Aorta (tissue), 5 donors: ENCODE measurements at regions not wholly inside any gene's neighbourhood (a gene's known extent, or its start where the extent isn't known, plus 50 kb on each side); places are given as distances from the start of the nearest gene placed in this dataset.
"Not testable (repeated sequence)": the region's sequence is repeated elsewhere in the genome, so short reads cannot be mapped to it uniquely, and the experiment has no call there.

Experiments used
- ATAC-seq: fragments of 200-7000 bp; cut with Tn5 transposase; one replicate; pipeline ENCODE4 v1.9.1; 2022; ENCODE audit warnings: moderate library complexity; ENCODE audit not compliant: low FRiP score
- DNase-seq, 2 donors: peaks; one replicate each; pipeline ENCODE4 v3.0.0-alpha.2; 2020
- H3K27ac ChIP-seq, 2 donors: one replicate each; pipeline ENCODE4 v1.5.1; 2013; ENCODE audit warnings: low read length in 2 of 2, mild to moderate bottlenecking in 2 of 2, moderate library complexity in 2 of 2, control low read depth in 1 of 2, inconsistent platforms in 1 of 2, low read depth in 1 of 2
- H3K27me3 ChIP-seq, 2 donors: one replicate each; pipeline ENCODE4 v1.6.1; 2013; ENCODE audit warnings: control low read depth in 1 of 2, low read length in 1 of 2, mild to moderate bottlenecking in 1 of 2, moderate library complexity in 1 of 2; ENCODE audit not compliant: insufficient read depth in 2 of 2, control insufficient read depth in 1 of 2
- H3K36me3 ChIP-seq, 2 donors: one replicate each; pipeline ENCODE4 v1.6.1; 2013; ENCODE audit warnings: control low read depth in 1 of 2, low read length in 1 of 2, mild to moderate bottlenecking in 1 of 2; ENCODE audit not compliant: insufficient read depth in 2 of 2, control insufficient read depth in 1 of 2
- H3K4me1 ChIP-seq, 2 donors: one replicate each; pipeline ENCODE4 v1.6.1; 2013; ENCODE audit warnings: low read length in 2 of 2, control low read depth in 1 of 2, mild to moderate bottlenecking in 1 of 2, moderate library complexity in 1 of 2; ENCODE audit not compliant: insufficient read depth in 2 of 2, control insufficient read depth in 1 of 2
- H3K4me3 ChIP-seq, 2 donors: one replicate each; pipeline ENCODE4 v1.5.1; 2013; ENCODE audit warnings: low read length in 2 of 2, control low read depth in 1 of 2, mild to moderate bottlenecking in 1 of 2
- H3K9me3 ChIP-seq: one replicate; pipeline ENCODE4 v1.6.1; 2013; ENCODE audit warnings: mild to moderate bottlenecking, low read length; ENCODE audit not compliant: control insufficient read depth
- WGBS, 2 donors: extraction: QIAGEN DNeasy Blood & Tissue Kit; methylation state at CpG; one replicate each; pipeline ENCODE4 v1.1.7; 2013; 5-methylcytosine and 5-hydroxymethylcytosine counted together
- intact Hi-C, 2 donors: fragments of 100-400 bp; cut with DNase I; formaldehyde crosslinking; loops; one replicate each; pipeline versions ENCODE4 v1.14.2 to v1.15.0; 2022
- donor health status: healthy with polysubstance abuse.
- donor health status: Bipolar disorder and iron deficiency.
- donor health status: DM: no; HTN: no; CAD: no.
- donor health status: DM: no; HTN: no; CAD: no.
- donor health status: DM: yes; HTN: yes; CAD: no.

GRCh38 chr12:126268222-126268621 is 1203.0 kb downstream of the AACS start:
- intact Hi-C loops = no loop called here
- H3K9me3 ChIP-seq = peaks cover 1% of the 10 kb centered on the region
- H3K36me3 ChIP-seq = no peaks in the 10 kb centered on the region
- H3K27ac ChIP-seq = no peak overlapping the region
- H3K27me3 ChIP-seq = peaks cover 0 to 1% of the 10 kb centered on the region in 2 donors
- DNase-seq (no peak), ATAC-seq (no peak)
- H3K4me1 ChIP-seq = no peaks in the 10 kb centered on the region
- 81 to 89% methylated on average over 4 of the region's 4 CpGs for WGBS, 2 donors
- no peak overlapping the region for H3K4me3 ChIP-seq

- 76 to 79% methylated on average over 3 of the region's 3 CpGs for WGBS, 2 donors
- no peak overlapping the region for H3K27ac ChIP-seq
- ATAC-seq (no peak), DNase-seq (no peak)
- H3K27me3 ChIP-seq = peaks cover 0 to 1% of the 10 kb centered on the region in 2 donors
- H3K36me3 ChIP-seq = no peaks in the 10 kb centered on the region
- intact Hi-C loops = no loop called here
- peaks cover 1% of the 10 kb centered on the region for H3K9me3 ChIP-seq
- no peak overlapping the region for H3K4me3 ChIP-seq
- no peaks in the 10 kb centered on the region for H3K4me1 ChIP-seq
Measured at GRCh38 chr12:126271159-126271558, 1205.9 kb downstream of the AACS start.

GRCh38 chr12:126282691-126283090 is 1217.5 kb downstream of the AACS start:
- H3K9me3 ChIP-seq = no peaks in the 10 kb centered on the region
- DNase-seq (no peak), ATAC-seq (no peak)
- H3K36me3 ChIP-seq = no peaks in the 10 kb centered on the region
- peaks cover 0 to 4% of the 10 kb centered on the region in 2 donors for H3K27me3 ChIP-seq
- intact Hi-C loops = no loop called here
- H3K4me1 ChIP-seq = no peaks in the 10 kb centered on the region
- H3K4me3 ChIP-seq = no peak overlapping the region
- no peak overlapping the region for H3K27ac ChIP-seq
- 76 to 80% methylated on average over 4 of the region's 4 CpGs for WGBS, 2 donors

DNA sequence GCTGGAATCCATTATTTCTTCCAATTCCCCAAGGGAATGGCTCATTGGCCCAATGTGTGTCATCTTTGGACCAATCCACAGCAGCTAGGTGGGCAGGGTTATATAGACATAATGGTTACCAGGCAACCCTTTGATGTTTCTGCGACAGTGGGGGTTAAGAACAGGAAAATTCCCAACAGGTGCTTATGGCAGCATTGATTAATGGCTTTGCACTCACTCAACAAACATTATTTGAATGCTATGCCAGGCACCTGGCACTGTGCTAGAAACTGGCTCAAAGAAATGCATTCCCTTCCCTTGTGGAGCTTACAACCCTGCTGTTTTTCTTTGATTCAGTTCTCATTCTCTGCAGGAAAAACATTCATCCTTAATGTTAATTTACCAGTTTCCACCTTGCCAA is 1221.0 kb downstream of the AACS start:
- no peak overlapping the region for H3K4me3 ChIP-seq
- H3K4me1 ChIP-seq = no peaks in the 10 kb centered on the region
- no peaks in the 10 kb centered on the region for H3K9me3 ChIP-seq
- peaks cover 0 to 4% of the 10 kb centered on the region in 2 donors for H3K27me3 ChIP-seq
- WGBS, 2 donors = 83 to 87% methylated on average over 1 of the region's 1 CpG
- H3K36me3 ChIP-seq = no peaks in the 10 kb centered on the region
- no peak for DNase-seq
- ATAC-seq = no peak
- intact Hi-C loops = no loop called here
- H3K27ac ChIP-seq = no peak overlapping the region

- no peak for DNase-seq
- peaks cover 3% of the 10 kb centered on the region for H3K9me3 ChIP-seq
- intact Hi-C loops = no loop called here
- no peak for ATAC-seq
- H3K4me1 ChIP-seq = no peaks in the 10 kb centered on the region
- no peak overlapping the region for H3K27ac ChIP-seq
- H3K27me3 ChIP-seq = peaks cover 0 to 2% of the 10 kb centered on the region in 2 donors
- no peaks in the 10 kb centered on the region for H3K36me3 ChIP-seq
- H3K4me3 ChIP-seq = no peak overlapping the region
Measured at GRCh38 chr12:126290456-126290855, 1225.2 kb downstream of the AACS start.

DNA sequence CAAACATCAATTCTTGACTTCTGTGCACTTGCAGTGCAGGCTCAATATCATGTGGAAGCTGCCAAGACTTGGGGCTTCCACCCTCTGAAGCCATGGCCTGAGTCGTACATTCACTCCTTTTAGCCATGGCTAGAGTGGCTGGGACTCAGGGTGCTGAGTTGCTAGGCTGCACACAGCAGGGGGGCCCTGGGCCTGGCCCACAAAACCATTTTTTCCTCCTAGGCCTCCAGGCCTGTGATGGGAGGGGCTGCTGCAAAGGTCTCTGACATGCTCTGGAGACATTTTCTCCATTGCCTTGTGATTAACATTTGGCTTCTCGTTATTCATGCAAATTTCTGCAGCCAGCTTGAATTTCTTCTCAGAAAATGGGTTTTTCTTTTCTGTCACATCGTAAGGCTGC is 1226.8 kb downstream of the AACS start:
- 88% methylated on average over 3 of the region's 3 CpGs for WGBS, 2 donors
- H3K36me3 ChIP-seq, H3K27me3 ChIP-seq, H3K4me1 ChIP-seq, DNase-seq, ATAC-seq, H3K27ac ChIP-seq, H3K4me3 ChIP-seq, H3K9me3 ChIP-seq, intact Hi-C loops: not testable (repeated sequence)

DNA sequence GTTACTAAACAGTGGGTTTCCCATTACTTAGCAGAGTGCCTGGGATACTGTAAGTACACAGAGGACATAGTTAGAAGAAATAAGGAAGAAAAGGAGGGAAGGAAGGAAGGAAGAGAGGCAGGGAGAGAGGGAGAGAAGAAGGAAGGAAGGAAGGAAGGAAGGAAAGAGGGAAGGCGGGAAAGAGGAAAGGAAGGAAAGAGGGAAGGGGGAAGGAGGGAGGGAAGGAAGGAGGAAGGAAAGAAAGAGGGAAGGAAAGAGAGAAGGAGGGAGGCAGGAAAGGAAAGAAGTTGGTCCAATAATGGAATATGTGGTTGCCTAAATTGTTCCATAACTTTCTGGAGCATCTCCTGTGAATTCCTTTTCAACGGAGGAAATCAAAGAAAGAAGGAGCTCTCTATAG is 1230.4 kb downstream of the AACS start:
- H3K4me3 ChIP-seq = no peak overlapping the region
- 88 to 89% methylated on average over 2 of the region's 2 CpGs for WGBS, 2 donors
- DNase-seq (no peak), ATAC-seq (no peak)
- H3K9me3 ChIP-seq = peaks cover 3% of the 10 kb centered on the region
- intact Hi-C loops = no loop called here
- H3K27ac ChIP-seq = no peak overlapping the region
- H3K36me3 ChIP-seq = no peaks in the 10 kb centered on the region
- no peaks in the 10 kb centered on the region for H3K4me1 ChIP-seq
- H3K27me3 ChIP-seq = no peaks in the 10 kb centered on the region

DNA sequence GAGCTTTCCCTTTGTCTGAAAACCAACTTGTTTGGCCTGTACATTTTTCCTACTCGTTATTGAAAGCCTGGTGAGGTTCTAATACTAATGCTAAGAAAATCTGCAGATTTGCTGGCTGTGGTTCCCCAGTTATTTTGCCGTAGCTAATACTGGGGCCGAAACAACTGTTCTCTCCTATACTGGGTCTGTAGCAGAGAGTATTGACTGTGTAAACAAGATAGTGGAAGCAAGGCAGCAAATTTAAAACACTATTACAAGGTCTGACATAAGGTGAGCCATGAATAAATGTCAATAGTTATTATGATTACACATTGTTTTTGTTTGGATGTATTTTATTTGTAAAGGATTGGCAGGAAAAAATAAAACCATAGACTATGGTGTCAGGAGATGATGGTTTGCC is 1244.0 kb downstream of the AACS start:
- intact Hi-C loops = no loop called here
- Histone ChIP-seq H3K9me3 (no peaks in the 10 kb centered on the region), H3K4me1 (no peaks in the 10 kb centered on the region), H3K4me3 (no peak overlapping the region), H3K27me3 (no peaks in the 10 kb centered on the region), H3K27ac (no peak overlapping the region), H3K36me3 (no peaks in the 10 kb centered on the region)
- ATAC-seq (no peak), DNase-seq (no peak)
- 82 to 83% methylated on average over 3 of the region's 3 CpGs for WGBS, 2 donors

GRCh38 chr12:126312457-126312856 is 1247.2 kb downstream of the AACS start:
- Histone ChIP-seq H3K4me1 (no peaks in the 10 kb centered on the region), H3K4me3 (no peak overlapping the region), H3K36me3 (no peaks in the 10 kb centered on the region), H3K27ac (no peak overlapping the region), H3K9me3 (no peaks in the 10 kb centered on the region), H3K27me3 (no peaks in the 10 kb centered on the region)
- DNase-seq = no peak
- ATAC-seq = no peak
- WGBS, 2 donors = 77 to 89% methylated on average over 3 of the region's 3 CpGs
- intact Hi-C loops = no loop called here
